Vagina (tissue), 2 donors: ENCODE measurements at regions not wholly inside any gene's neighbourhood (a gene's known extent, or its start where the extent isn't known, plus 50 kb on each side); places are given as distances from the start of the nearest gene placed in this dataset.

ENCODE experiments used
- DNase-seq, 2 donors: peaks; one replicate each; pipeline ENCODE4 v3.0.0-alpha.2; 2017; ENCODE audit errors: extremely low spot score in 2 of 2
- H3K27ac ChIP-seq: fragments of 200-600 bp; sonication (generic); one replicate; pipeline ENCODE4 v1.5.1; 2019
- H3K27me3 ChIP-seq: fragments of 200-600 bp; sonication (generic); one replicate; pipeline ENCODE4 v1.5.1; 2019
- H3K36me3 ChIP-seq, 2 donors: fragments of 200-600 bp; sonication (generic); one replicate each; pipeline ENCODE4 v1.5.1; 2017 to 2019
- H3K4me1 ChIP-seq: fragments of 200-600 bp; sonication (generic); one replicate; pipeline ENCODE4 v1.5.1; 2019
- H3K4me3 ChIP-seq, 2 donors: fragments of 200-600 bp; sonication (generic); 1 replicate in 1 of 2; 2 replicates in 1 of 2; pipeline ENCODE4 v1.5.1; 2016 to 2019
- H3K9me3 ChIP-seq: fragments of 200-600 bp; sonication (generic); one replicate; pipeline ENCODE4 v1.5.1; 2019
- POLR2A ChIP-seq, 2 donors: fragments of 450-650 bp; IDR thresholded peaks; one replicate each; pipeline ENCODE4 v1.6.1; 2017; ENCODE audit warnings: antibody characterized with exemption in 2 of 2, mild to moderate bottlenecking in 2 of 2, moderate library complexity in 2 of 2
- POLR2AphosphoS5 ChIP-seq, 2 donors: sonication (generic); formaldehyde crosslinking; IDR thresholded peaks; one replicate each; pipeline ENCODE4 v1.9.0; 2017; ENCODE audit warnings: antibody characterized with exemption in 2 of 2, mild to moderate bottlenecking in 2 of 2, low read depth in 1 of 2; ENCODE audit not compliant: insufficient read depth in 1 of 2
- intact Hi-C: fragments of 100-400 bp; cut with DNase I; formaldehyde crosslinking; loops from one replicate; pipeline ENCODE4 v1.15.1; 2023
- TF ChIP-seq, protein P1 (sequence below), 3 experiments: fragments of 450-650 bp in 2 of 3; fragments of 200-600 bp in 1 of 3; sonication (generic) in 1 of 3; IDR thresholded peaks; one replicate each; pipeline ENCODE4 v1.5.1; 2017 to 2019; ENCODE audit warnings: antibody characterized with exemption in 3 of 3, mild to moderate bottlenecking in 2 of 3, moderate library complexity in 2 of 3

DNA sequence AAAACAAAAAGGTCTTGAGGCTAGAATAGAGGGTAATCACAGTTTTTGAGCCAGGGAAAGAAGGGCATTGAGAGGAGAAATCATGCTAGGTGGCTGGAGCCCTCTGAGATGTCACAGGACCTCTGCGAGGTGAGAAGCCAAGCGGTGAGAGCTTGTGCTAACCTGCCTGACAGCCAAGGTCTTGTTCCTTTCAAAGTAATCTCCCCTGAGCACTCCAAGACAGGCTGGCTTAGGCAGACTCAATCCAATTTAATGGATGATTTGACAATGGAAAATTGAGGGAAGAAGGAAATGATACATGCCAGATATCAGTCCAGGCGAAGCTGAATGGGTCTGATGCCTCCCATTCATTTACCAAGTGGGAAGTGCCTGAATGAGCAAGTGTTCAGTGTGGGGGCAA, 311.9 kb upstream of the PTBP2 start:
- TF ChIP-seq, protein P1, sequence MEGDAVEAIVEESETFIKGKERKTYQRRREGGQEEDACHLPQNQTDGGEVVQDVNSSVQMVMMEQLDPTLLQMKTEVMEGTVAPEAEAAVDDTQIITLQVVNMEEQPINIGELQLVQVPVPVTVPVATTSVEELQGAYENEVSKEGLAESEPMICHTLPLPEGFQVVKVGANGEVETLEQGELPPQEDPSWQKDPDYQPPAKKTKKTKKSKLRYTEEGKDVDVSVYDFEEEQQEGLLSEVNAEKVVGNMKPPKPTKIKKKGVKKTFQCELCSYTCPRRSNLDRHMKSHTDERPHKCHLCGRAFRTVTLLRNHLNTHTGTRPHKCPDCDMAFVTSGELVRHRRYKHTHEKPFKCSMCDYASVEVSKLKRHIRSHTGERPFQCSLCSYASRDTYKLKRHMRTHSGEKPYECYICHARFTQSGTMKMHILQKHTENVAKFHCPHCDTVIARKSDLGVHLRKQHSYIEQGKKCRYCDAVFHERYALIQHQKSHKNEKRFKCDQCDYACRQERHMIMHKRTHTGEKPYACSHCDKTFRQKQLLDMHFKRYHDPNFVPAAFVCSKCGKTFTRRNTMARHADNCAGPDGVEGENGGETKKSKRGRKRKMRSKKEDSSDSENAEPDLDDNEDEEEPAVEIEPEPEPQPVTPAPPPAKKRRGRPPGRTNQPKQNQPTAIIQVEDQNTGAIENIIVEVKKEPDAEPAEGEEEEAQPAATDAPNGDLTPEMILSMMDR (IDR thresholded peaks at IDR 0.05): no peak
- TF ChIP-seq POLR2AphosphoS5 (IDR thresholded peaks at IDR 0.05; ENCODE audit: insufficient read depth in 1 of 2, low read depth in 1 of 2): no peak
- no peak for TF ChIP-seq POLR2A (IDR thresholded peaks at IDR 0.05)
- H3K4me1 ChIP-seq: no peaks in the 10 kb centered on the region
- no peak overlapping the region for H3K27ac ChIP-seq
- no peak for DNase-seq
- no peaks in the 10 kb centered on the region for H3K27me3 ChIP-seq
- no peaks in the 10 kb centered on the region for H3K9me3 ChIP-seq
- H3K4me3 ChIP-seq: no peak overlapping the region
- intact Hi-C loops: no loop called here
- no peaks in the 10 kb centered on the region for H3K36me3 ChIP-seq

DNA sequence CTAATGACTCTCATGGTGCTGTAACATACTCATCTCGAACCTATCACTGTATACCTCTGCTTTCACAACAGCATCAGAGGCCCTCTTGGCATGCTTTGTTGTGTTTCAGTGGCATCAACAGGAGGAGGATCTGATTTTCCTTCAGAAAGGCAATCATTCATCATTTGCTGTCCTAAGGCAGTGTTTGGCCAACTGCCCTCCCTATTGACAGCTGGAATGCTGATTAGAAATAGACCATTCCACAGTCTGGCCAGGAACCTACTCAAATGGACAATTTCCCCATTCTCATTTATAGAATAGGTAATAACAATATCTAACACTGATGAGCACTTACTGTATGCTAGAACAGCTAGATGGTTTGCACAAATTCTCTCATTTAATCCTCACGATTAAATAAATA, 310.6 kb upstream of the PTBP2 start:
- Histone ChIP-seq H3K36me3 (no peaks in the 10 kb centered on the region), H3K4me1 (no peaks in the 10 kb centered on the region), H3K4me3 (no peak overlapping the region), H3K27me3 (no peaks in the 10 kb centered on the region), H3K9me3 (no peaks in the 10 kb centered on the region), H3K27ac (no peak overlapping the region)
- intact Hi-C loops: no loop called here
- TF ChIP-seq POLR2A (IDR thresholded peaks at IDR 0.05): no peak
- no peak for DNase-seq

DNA sequence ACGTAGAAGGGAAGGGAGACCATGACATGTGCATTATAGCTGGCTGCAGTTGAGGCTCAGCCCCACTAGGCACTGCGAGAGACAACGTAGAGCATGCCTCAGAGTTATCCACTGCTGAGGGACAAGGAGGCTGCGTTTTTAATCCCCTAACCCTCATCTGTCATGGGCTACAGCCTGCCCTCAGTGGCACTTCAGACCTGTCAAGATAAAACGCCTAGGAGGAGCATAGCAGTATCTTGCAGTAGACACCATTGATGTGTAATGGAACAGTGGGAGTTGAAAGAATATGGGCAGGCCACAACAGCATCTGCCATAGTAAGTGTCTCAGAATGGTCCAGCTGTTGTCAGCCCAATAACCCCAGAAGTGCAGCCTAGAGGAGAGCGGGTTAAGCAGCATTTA, 307.0 kb upstream of the PTBP2 start:
- Histone ChIP-seq H3K27me3 (no peaks in the 10 kb centered on the region), H3K27ac (no peak overlapping the region), H3K9me3 (no peaks in the 10 kb centered on the region), H3K4me3 (no peak overlapping the region), H3K4me1 (no peaks in the 10 kb centered on the region), H3K36me3 (no peaks in the 10 kb centered on the region)
- intact Hi-C loops: no loop called here
- no peak for DNase-seq
- TF ChIP-seq POLR2AphosphoS5 (IDR thresholded peaks at IDR 0.05; ENCODE audit: insufficient read depth in 1 of 2, low read depth in 1 of 2) (no peak), POLR2A (IDR thresholded peaks at IDR 0.05) (no peak)
- TF ChIP-seq, protein P1 (IDR thresholded peaks at IDR 0.05): no peak

DNA sequence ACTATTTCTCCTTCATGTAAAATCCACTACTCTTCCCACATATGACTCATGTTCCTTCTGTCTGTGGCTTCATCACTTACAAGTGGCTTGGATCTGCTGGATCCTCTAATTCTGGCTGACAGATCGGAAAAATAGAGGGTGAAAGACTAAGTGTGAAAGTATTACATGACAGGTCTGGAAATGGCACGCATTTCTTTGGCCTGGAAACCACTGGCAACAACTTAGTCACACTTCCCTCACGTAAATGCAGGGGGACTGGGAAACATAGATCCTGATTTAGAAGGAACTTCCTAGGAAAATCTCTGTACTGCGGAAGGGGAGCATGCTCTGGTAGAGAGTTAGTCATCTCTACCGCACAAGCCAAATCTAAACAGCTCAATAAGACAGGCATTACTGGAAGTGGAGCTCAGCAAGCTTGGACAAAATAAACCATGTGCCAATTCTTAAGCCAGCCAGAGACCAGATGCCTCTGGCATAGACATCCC, 305.4 kb upstream of the PTBP2 start:
- no peak overlapping the region for H3K4me3 ChIP-seq
- peak overlapping the region; percentile 42 for H3K27ac ChIP-seq
- no peaks in the 10 kb centered on the region for H3K9me3 ChIP-seq
- peak in 1 of 2 donors; percentile 90 for DNase-seq
- TF ChIP-seq, protein P1 (IDR thresholded peaks at IDR 0.05): no peak
- peak; percentile 11 to 35 for TF ChIP-seq POLR2AphosphoS5 (IDR thresholded peaks at IDR 0.05; ENCODE audit: insufficient read depth in 1 of 2, low read depth in 1 of 2)
- H3K4me1 ChIP-seq: no peaks in the 10 kb centered on the region
- no peaks in the 10 kb centered on the region for H3K27me3 ChIP-seq
- no peaks in the 10 kb centered on the region for H3K36me3 ChIP-seq
- intact Hi-C loops: no loop called here

DNA sequence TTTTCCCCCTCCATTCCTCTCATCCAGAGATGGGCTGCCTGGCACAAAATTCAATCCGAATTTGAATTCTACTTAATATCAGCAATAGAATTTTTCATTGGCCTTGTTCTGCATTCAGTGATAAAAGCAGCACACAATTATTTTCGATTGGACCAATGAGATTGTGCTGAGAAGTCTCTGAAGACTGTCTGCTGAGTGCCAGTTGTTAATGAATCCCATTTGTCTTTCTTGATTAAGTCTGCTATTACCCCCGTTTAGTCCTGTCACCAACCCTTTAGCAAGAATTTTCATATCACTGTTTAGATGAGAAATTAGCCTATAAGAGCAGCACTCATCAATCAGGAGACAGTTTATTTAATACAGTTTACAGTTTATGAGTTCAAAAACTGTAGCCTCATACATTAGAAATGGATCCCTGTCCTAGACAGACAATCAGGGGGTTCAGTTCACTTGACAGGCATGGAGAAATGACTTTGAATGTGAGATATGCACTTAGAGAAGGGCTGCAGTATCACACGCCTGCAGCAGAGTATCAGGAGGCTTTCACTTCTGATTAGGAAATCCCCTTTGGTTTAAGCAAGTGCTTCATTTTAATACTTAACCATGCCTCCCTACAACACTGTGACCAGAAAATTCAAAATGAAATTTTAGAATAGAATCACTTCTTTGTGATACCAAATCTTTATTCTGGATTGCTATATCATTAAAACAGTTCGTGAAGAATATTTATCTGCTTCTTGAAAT, 304.7 kb upstream of the PTBP2 start:
- Histone ChIP-seq H3K27me3 (no peaks in the 10 kb centered on the region), H3K4me3 (no peak overlapping the region), H3K36me3 (no peaks in the 10 kb centered on the region), H3K9me3 (no peaks in the 10 kb centered on the region), H3K27ac (peak overlapping the region; percentile 42), H3K4me1 (no peaks in the 10 kb centered on the region)
- no peak for DNase-seq
- intact Hi-C loops: no loop called here
- no peak for TF ChIP-seq POLR2A (IDR thresholded peaks at IDR 0.05)

DNA sequence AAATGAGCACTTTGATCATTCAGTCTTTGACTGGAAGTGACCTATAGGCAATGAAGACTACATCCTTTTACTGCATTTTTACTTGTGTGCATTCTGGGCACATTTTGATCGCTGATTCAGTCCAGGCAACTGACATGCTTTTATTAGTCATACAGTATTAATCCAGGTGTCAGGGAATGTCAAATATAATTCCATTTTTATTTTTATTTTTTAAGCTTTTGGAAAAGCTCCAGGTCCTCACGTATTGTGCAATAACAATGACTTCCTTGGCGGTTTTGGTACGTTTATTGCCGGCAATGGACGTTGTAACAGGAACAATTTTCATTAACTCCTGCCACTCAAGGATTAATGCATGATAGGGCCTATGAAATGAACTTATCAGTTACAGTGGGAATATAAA, 302.6 kb upstream of the PTBP2 start:
- intact Hi-C loops: no loop called here
- TF ChIP-seq POLR2A (IDR thresholded peaks at IDR 0.05): no peak
- no peak for TF ChIP-seq POLR2AphosphoS5 (IDR thresholded peaks at IDR 0.05; ENCODE audit: insufficient read depth in 1 of 2, low read depth in 1 of 2)
- TF ChIP-seq, protein P1 (IDR thresholded peaks at IDR 0.05): no peak
- H3K36me3 ChIP-seq: no peaks in the 10 kb centered on the region
- no peaks in the 10 kb centered on the region for H3K9me3 ChIP-seq
- no peaks in the 10 kb centered on the region for H3K4me1 ChIP-seq
- no peak overlapping the region for H3K4me3 ChIP-seq
- no peak overlapping the region for H3K27ac ChIP-seq
- DNase-seq: no peak
- no peaks in the 10 kb centered on the region for H3K27me3 ChIP-seq
